ENCODE measurements at regions not wholly inside any gene's neighbourhood (a gene's known extent, or its start where the extent isn't known, plus 50 kb on each side); places are given as distances from the start of the nearest gene placed in this dataset.

GRCh38 chr19:28492201-28492600, 720.8 kb downstream of the UQCRFS1 start:
- no peak for DNase-seq

- DNase-seq: no peak
Measured at GRCh38 chr19:28489776-28490175, 723.2 kb downstream of the UQCRFS1 start.

GRCh38 chr19:28489126-28489660, 723.8 kb downstream of the UQCRFS1 start:
- no peak for DNase-seq

GRCh38 chr19:28487999-28488398, 725.0 kb downstream of the UQCRFS1 start:
- no peak for DNase-seq

GRCh38 chr19:28486926-28487325, 726.0 kb downstream of the UQCRFS1 start:
- no peak for DNase-seq

GRCh38 chr19:28486473-28486872, 726.5 kb downstream of the UQCRFS1 start:
- no peak for DNase-seq

GRCh38 chr19:28485292-28485691, 727.7 kb downstream of the UQCRFS1 start:
- no peak for DNase-seq

- no peak for DNase-seq
Measured at GRCh38 chr19:28483197-28483596, 729.8 kb downstream of the UQCRFS1 start.

- DNase-seq: no peak
Measured at GRCh38 chr19:28482221-28482620, 730.7 kb downstream of the UQCRFS1 start.

GRCh38 chr19:28481674-28482073, 731.3 kb downstream of the UQCRFS1 start:
- DNase-seq: no peak

GRCh38 chr19:28475525-28475924, 737.4 kb downstream of the UQCRFS1 start:
- no peak for DNase-seq

GRCh38 chr19:28472843-28473242, 740.1 kb downstream of the UQCRFS1 start:
- DNase-seq: no peak

- DNase-seq: no peak
Measured at GRCh38 chr19:28471731-28472510, 741.0 kb downstream of the UQCRFS1 start.

GRCh38 chr19:28469544-28469943, 743.4 kb downstream of the UQCRFS1 start:
- no peak for DNase-seq

- no peak for DNase-seq
Measured at GRCh38 chr19:28468701-28469459, 744.1 kb downstream of the UQCRFS1 start.

- no peak for DNase-seq
Measured at GRCh38 chr19:28466107-28467045, 746.6 kb downstream of the UQCRFS1 start.

GRCh38 chr19:28465371-28466086, 747.4 kb downstream of the UQCRFS1 start:
- DNase-seq: no peak

- no peak for DNase-seq
Measured at GRCh38 chr19:28463493-28464053, 749.4 kb downstream of the UQCRFS1 start.

- DNase-seq: no peak
Measured at GRCh38 chr19:28457620-28458019, 755.3 kb downstream of the UQCRFS1 start.

- no peak for DNase-seq
Measured at GRCh38 chr19:28456708-28457320, 756.1 kb downstream of the UQCRFS1 start.

- no peak for DNase-seq
Measured at GRCh38 chr19:28456252-28456651, 756.7 kb downstream of the UQCRFS1 start.

All from DMS 273 treated with DMSO at 0.1 percent for 48 hours (cell line).